Superior temporal gyrus (tissue), 1 donor: ENCODE measurements at regions not wholly inside any gene's neighbourhood (a gene's known extent, or its start where the extent isn't known, plus 50 kb on each side); places are given as distances from the start of the nearest gene placed in this dataset.
A peak's percentile ranks its signal among the peaks of the same experiment; 100 is the strongest.

Experiments
- DNase-seq: peaks from one replicate; pipeline ENCODE4 v3.0.0-alpha.2; 2016; ENCODE audit errors: extremely low spot score

DNA sequence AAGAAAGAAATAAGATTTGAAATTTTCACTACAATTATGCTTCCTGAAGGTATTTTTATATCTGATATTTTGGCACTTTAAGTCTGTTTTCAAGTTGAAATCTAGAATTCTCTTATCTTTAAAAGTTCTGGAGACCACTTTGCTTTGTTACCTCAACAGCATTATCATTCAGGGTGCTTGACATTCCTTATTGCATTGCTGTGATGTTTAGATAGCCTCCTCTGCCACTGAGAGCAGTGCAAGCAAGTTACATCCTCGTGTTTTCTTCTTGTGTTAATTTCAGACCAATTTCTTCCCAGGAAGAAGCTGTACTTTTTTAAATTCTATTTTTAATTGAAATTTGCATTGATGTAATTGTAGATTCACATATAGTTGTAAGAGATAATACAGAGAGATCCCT lies 333.9 kb upstream of the KIRREL3 start:
- DNase-seq, result no peak

DNA sequence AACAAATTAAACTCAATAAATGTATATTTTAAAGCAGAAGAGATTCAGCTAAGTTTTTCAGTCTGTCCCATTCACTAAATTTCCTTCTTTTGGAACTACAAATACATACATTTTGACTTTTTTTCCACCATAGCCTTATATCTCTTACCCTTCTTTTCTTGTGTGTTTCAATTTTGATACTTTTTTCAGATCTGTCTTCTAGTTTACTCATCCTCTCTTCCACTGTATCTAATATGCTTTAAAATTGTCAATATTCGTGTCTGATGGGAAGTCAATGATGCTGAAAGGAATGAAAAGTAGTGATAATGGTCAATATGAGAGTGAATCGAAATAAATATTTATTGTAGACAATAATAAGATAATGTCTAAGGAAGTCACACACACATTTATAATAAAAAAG lies 332.3 kb upstream of the KIRREL3 start:
- DNase-seq, result no peak

DNA sequence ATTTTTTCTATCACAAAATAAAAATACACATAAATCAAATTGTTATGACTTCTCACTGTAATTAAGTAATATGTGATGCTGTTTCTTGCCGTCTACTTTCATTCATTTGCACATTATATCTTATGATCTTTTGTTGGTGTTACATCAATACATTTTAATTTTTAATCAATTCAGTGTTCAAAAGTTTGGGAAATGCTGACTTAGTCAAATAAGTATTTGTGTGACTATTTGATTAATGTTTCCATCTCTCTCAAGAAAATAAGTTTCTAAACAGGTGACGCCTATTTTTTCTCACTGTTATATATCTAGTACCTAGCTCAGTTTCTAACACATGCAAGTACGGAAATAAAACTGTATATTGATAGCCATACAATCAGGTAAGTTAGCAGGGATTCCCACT lies 329.5 kb upstream of the KIRREL3 start:
- DNase-seq, result no peak

DNA sequence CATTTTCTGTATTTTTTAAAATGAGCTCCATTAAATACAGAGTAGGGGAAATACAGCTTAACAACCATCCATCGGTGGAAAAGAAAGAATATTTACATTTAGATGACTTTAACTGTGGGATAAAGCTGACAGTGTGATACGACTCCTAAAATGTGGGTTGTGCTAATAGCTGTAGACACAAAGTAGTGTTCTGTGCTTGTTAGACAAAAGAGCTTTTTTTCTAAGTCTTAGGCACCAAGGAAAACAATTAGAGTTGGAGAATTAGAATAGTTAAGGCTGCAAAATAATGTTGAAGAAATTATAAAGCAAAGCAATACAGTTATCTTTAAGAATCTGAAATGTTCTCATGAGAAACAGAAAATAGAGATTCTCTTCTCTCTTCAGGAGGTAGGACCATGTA lies 307.7 kb upstream of the KIRREL3 start:
- peak; percentile 65 for DNase-seq

DNA sequence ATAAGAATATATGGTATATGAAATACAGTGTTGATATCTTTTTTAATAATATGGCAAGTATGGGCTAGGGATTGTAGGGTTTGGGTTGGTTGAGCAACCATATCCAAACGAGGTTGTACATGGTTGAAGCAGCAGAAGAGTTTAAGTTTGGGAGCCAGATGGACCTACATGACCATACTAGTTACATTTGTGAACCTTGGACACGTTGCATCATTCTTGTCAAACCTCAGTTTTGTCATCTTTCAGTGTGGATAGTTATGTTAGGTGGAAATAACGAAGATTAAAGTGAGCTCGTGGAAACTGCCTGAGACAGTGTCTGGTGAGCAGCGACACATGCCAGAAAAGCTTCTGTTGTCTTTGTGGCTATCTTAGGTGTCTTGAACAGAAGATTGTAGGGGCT lies 307.1 kb upstream of the KIRREL3 start:
- DNase-seq, result no peak

DNA sequence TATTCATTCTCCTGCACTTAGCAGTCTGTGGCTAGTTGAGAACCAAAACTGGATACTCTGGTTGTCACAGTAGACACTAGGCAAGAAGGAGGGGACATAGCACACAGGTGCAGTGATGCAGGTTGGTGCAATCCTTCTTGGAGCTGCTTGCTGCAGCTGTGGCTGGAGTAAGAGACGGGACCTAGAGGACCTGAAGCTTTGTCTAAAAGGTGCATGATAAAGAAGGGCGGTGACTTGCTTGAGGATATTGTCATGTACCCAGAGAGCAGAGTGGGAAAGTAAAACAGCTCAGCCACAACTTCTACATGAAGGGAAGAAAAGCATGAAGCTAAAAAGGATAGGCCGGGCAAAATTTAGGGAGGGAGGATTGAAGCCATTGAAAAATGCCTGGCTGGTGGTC lies 304.1 kb upstream of the KIRREL3 start:
- DNase-seq, result no peak

DNA sequence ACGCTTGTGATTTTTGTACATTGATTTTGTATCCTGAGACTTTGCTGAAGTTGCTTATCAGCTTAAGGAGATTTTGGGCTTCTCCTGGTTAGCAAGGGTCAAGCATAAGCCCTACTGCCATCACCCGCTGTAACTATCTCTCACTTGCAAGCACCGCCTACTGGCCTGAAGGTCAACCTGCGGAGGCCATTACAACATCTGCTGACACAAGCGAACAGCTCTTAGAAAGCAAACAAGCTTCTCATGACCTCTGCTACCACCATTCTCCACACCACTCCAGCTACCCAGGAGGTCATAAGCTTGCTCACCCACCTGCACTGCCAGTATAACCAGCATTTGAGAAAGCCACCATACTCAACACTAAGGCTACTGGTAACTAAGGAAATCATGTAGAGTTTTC lies 288.4 kb upstream of the KIRREL3 start:
- DNase-seq, result no peak

DNA sequence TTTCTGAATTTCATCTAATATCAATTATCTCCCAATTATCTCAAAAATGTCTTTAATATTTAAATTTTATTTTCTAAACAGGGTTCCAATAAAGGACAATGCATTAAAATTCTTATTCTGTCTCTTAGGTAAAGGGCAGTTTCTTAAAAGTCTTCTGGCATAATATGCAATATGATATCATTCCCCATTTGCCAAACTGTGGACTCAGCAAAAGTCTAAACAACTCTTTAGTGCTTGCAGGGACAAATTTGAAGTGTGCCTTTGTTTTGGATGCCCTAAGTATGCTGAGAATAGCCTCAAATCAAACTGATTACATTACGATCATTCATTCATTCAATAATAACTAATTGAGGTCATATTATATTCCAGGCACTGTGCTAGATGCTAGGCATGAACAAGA lies 281.0 kb upstream of the KIRREL3 start:
- no peak for DNase-seq

DNA sequence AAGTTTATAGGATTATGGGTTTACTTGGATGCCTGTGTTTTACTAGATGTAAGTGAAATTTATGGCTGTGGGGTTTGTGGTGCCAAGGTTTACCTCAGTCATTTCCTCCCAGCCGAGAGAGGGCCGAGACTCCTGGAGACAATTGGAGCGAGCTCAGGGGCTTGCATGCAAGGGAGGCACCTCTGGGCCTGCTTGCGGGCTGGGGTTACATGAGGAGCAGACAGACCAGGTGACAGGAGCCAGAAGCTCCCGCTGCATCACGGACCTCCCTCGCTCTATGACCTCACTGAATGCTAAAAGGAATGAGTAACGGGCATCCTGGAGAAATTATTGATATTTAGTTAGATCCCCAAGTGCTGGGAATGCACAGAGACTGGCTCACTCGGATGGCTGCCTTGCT lies 275.2 kb upstream of the KIRREL3 start:
- DNase-seq, result no peak

DNA sequence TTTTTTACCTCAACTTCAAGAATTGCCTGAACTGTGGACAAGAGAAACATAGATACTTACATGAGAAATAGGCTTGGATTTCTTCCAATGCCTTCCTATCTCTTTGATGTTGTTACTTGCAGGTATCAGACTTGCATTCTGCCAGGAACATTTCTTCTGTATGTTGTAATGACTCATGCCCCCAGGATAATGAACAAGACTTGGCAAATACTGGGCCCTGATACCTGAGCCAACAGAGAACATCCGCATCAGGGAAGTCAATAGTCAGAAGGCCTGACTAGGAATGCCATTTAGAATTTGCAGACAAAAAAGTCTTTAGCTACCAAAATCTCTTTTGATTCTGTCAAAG lies 273.7 kb upstream of the KIRREL3 start:
- no peak for DNase-seq

DNA sequence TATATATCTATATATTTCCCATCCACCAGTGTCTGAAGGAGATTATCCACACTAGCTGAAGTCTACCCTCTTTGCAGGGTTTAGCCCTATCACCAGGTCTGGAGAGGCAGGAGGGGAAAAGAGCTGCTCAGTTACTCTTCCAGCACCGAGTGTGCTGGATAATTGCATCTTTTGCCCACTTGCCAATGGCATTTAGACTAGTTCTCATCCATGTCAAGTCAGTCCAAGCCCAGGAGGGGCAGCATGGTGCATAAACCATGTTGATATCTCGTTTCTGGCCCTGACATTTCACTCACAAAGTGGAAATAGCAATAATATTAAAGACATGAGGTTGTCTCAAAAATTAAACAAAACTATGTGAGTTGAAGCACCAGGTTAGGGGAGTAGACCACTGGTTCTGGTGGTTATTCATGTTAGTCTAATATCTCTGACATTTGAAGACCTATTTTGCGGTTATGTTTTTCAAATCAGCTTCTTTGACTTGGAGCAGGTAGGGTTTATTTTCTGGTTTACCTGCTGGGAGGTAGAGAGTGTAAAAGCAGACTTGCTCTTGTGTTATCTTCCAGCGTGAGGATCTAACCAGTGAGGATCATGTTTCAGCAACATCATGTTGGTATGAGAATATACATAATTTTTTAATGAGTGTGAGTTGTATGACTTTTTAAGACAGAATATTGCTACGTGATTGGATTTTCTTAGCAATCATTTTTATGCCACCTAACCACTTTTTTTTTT lies 273.2 kb upstream of the KIRREL3 start:
- no peak for DNase-seq

DNA sequence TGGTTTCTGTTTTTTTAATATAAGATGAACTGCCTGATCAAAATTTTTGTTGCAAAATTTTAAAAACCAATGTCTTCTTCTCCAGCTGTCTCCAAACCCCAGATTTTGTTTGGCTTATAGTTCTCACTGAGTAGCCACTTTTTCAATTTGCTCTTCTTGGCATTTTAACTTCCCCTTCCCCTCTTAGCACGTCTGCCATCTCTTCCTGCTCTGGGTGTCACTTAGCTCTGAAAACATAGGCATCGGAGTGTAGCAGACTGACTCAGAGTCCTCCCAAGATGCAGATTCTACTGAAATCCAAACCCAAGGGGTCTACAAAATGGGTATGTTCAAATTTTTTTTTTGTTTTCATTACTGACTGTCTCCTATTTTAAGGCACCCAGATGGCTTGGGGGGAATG lies 270.3 kb upstream of the KIRREL3 start:
- no peak for DNase-seq

DNA sequence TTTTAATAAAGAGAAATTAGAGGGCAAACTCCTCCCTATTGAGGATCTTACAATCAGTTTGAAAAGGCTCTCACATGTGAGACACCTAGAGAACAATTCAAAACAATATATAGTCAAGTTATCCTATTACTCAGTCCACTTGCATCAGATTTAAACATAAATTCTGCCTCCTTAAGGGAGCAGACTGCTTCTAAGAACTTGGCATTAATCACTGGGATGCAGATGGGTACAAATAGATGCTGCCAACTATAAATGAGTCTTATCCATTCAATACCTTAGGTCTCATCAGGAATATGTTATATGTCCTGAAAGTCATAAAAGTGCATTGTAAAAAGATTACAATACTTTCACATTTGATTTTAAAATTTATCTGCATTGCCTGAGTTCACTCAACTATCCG lies 269.3 kb upstream of the KIRREL3 start:
- no peak for DNase-seq

DNA sequence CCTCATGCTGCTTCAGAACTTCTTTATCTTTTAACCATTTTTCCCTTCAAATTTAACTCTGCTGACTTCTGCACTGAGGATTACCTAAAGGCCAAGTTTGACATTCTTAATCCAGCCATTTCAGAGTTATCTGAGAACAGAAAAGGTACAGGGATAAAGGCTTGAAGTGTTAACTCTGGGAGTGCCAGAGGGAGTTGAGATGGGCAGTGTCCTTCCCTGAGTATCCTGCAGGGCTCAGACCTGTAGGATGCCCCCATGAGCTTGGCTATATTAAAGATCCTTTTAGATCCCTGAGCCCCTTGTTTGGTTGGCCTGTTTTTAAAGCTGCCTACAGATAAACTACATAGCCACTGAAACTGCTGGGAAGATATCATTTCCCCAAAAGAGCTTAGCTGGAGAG lies 268.4 kb upstream of the KIRREL3 start:
- DNase-seq, result no peak

DNA sequence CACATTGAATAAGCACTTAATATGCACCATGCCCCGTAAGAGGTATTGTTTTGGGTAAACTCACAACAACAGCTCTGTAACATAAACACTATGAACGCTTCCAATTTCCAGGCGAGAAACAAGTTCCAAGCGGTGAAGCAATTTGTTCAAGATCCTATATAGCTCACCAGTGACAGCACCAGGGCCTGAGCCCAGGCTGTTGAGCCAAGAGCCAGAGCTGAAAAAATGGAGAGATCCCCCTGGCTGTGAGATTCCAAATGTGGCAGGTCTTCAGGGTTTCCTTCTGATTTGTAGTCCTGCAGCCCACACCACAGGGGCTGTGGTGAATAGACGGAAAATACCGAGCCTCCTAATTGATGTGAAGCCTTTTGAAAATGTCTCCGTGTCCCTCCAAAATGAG lies 268.0 kb upstream of the KIRREL3 start:
- DNase-seq, result no peak

DNA sequence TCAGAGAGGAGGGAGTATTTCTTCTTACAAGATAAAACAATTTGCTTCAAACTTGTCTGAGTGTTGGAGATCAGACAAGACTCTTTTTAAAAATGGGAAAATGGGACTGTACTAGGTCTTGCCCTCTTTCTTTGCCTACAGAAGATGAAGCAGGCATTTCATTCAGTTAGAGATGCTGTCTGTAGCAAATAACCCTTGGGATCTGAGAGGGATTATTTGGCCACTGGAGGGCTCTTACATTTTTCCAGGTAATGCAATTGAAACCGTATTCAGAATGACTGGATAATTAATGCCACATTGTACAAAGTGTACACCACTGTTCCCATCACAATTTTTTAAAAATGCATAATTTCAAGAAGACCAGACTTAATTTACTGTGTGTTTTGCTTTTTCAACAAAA lies 258.5 kb upstream of the KIRREL3 start:
- DNase-seq, result no peak

DNA sequence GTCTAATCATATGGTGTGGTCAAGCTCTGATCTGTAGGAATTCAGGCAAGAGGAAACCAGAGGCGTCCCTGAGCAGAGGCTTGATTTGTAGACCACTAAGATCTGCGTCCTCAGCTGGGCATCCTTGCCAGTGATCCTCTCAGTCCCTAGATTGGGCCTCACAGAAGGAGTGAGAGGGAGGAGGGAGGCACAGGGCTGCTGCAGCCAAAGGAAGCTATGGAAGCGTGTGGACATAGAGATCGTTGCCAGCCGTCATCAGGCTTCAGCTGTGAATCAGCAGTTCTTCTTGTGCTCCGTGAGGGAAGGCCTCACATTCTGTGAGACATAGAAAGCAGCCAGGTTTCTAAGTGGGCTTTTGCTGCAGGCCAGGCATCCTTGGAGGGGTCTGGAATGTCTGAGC lies 254.6 kb upstream of the KIRREL3 start:
- DNase-seq, result no peak

DNA sequence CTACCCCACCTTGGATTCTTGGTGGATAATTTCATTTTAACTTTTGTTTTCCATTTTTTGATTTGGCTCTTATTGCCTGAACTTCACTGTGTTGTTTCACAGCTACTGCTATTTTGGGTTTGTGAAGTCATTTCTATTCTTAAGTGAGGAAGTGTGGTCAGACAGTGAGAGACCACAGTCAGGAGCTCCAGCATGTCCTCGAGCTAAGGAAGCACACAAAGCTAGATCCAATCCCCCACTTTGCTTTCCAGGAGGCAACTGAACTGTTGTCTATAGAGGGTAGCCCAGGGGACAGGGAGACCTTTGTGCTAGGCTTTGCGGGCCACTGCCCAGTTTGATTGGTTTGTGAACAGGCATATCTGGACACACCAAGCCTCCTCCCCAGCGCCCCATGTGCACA lies 251.8 kb upstream of the KIRREL3 start:
- DNase-seq, result peak; percentile 31

DNA sequence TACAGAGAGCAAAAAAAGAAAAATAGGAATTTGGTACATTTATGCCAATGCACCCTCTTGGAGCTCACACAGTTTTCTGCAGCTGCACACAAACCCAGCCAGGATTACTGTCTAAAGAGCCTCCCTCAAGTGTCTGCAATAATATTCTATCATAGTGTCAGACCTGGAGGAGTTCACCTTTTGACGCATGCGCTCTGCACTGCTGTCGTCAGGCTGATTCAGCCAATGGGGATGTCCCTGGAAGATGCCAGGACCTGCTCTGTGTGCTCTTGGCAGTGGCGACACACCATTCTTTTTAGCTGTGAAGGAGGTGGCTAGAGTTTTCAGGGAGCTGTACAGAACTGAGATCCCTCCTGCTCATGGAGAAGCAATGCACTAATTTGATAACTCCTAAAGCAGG lies 249.0 kb upstream of the KIRREL3 start:
- DNase-seq, result no peak

DNA sequence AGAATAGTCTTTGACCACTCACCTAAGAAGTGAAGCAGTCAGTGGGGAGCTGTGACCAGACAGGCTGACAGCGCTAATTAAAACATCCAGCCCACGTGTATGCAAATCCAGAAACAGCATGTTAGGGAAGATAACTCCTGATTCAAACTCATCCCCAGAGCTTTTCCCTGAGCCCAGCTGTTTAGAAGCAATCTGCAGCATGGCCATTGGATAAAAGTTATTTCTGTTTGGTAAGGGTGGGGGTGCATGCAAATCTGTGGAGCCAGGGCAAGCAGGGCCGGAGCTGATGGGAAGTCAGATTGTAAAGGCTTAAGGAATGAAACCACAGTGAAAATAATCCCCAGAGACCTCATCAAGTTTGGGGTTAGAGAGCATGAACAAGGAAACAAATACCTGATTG lies 247.9 kb upstream of the KIRREL3 start:
- DNase-seq, result no peak

DNA sequence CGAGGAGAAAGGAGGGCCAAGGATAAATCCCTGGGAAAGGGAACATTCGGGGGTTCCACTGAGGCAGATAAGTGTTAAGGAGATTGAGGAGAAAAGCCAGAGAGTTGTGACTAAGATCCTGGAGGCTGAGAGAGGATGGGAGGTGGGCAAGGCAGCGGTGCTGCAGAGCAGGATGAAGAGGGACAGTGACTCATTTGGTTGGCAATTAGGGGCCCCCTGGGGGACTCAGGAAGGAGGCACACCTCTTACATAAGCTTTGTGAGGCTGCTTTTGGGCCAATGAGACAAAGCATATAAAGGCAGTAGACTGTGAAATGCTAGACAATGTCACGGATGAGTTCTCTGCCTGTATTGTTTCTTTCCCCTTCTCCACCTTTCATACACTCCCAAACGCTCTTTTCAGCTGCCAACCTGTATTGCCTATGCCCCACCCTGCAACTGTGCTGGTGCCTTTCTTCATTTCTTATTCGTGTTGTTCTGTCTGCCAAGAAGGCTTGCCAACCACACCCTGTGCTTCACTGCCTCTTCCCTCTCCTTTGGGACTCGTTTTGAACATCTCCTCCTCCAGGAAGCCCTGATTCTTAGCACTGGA lies 246.8 kb upstream of the KIRREL3 start:
- DNase-seq, result no peak

DNA sequence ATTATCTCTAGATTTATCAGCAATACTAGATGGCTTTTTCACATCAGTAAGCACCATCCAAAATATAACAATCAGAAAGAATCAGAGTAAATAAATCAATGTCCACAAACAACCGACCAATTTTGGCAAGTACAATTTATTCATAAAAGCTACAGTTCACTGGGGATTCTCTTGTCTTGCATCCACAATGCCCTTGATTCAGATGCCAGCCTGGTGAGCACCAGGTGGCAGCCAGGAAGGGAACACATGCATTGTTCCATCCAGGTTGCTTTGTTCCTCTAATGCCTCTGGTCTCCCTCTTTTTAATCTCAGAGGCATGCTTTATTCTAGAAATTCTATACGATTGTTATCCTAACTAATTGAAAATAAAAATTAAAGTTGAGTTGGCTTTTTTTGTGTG lies 242.1 kb upstream of the KIRREL3 start:
- DNase-seq, result no peak

DNA sequence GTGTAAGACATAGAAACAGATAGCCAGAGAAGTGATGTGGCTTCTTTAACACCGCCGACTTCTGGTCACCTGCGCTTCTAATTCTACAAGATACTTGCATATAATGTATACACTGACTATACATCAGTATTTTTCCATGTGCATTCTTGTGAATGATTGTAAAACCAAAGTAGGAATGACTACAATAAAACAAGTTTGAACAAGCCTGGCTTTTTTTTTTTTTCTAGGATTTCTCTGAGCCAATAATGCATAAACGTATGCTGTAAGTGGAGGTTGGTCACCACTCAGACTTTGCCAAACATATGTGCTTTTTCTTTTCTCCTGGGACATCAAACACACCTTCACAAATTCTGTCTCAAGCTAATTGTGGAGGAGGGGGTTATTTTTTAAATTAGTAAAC lies 237.8 kb upstream of the KIRREL3 start:
- no peak for DNase-seq

DNA sequence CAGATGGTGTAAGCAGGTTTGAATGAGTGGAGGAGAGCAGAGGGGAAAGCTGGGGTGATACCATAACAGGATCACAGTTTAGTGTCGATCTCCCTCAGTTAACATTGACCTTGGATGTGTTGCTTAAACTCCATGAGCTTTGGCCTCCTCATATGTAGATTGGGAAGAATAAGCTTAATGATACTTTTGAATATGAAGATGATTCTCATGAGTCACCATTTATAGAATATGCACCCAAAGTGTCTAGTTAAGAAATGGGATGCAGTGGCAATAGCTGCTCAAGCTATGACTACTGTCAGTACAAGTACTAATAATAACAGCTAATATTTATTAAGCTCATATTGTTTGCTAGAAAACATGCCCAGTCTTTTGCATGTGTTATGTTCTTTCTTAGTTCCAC lies 236.2 kb upstream of the KIRREL3 start:
- no peak for DNase-seq
